ENCODE measurements at regions not wholly inside any gene's neighbourhood (a gene's known extent, or its start where the extent isn't known, plus 50 kb on each side); places are given as distances from the start of the nearest gene placed in this dataset.
A peak's percentile ranks its signal among the peaks of the same experiment; 100 is the strongest.

DNA sequence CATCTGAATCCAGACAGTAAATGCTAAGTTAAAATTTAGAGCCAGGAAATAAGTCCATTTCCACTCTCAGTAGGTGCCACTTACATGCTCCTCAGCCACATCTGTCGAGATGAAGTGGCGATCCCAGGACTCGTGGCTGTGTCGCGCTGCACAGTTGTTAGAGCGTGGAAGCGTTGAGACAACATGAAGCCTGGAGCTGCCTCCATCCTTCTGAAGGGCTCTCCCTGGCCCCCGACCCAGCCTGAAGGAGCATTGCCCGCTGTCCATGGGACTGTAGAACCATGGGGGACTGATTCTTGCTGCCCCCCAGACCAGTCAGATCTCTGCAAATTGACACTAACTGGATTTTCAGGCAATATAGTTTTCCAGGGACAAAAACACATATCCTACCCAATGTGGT is 58.9 kb downstream of the IRX1 start:
- TF ChIP-seq, protein P1, sequence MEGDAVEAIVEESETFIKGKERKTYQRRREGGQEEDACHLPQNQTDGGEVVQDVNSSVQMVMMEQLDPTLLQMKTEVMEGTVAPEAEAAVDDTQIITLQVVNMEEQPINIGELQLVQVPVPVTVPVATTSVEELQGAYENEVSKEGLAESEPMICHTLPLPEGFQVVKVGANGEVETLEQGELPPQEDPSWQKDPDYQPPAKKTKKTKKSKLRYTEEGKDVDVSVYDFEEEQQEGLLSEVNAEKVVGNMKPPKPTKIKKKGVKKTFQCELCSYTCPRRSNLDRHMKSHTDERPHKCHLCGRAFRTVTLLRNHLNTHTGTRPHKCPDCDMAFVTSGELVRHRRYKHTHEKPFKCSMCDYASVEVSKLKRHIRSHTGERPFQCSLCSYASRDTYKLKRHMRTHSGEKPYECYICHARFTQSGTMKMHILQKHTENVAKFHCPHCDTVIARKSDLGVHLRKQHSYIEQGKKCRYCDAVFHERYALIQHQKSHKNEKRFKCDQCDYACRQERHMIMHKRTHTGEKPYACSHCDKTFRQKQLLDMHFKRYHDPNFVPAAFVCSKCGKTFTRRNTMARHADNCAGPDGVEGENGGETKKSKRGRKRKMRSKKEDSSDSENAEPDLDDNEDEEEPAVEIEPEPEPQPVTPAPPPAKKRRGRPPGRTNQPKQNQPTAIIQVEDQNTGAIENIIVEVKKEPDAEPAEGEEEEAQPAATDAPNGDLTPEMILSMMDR (IDR thresholded peaks at IDR 0.05; ENCODE audit: poor library complexity, severe bottlenecking), result no peak
- H3K36me3 ChIP-seq (ENCODE audit: low read depth), result no peaks in the 10 kb centered on the region
- H3K9me3 ChIP-seq (ENCODE audit: severe bottlenecking), result no peaks in the 10 kb centered on the region
- H3K27ac ChIP-seq (ENCODE audit: poor library complexity, severe bottlenecking), result no peak overlapping the region
- no peak overlapping the region for H3K4me3 ChIP-seq (ENCODE audit: severe bottlenecking)
- no peaks in the 10 kb centered on the region for H3K4me1 ChIP-seq (ENCODE audit: insufficient read depth, poor library complexity, severe bottlenecking)
- ATAC-seq (ENCODE audit: low read depth), result no peak
- DNase-seq (ENCODE audit: low spot score), result no peak
- H3K27me3 ChIP-seq (ENCODE audit: insufficient read depth, poor library complexity, severe bottlenecking), result no peaks in the 10 kb centered on the region

DNA sequence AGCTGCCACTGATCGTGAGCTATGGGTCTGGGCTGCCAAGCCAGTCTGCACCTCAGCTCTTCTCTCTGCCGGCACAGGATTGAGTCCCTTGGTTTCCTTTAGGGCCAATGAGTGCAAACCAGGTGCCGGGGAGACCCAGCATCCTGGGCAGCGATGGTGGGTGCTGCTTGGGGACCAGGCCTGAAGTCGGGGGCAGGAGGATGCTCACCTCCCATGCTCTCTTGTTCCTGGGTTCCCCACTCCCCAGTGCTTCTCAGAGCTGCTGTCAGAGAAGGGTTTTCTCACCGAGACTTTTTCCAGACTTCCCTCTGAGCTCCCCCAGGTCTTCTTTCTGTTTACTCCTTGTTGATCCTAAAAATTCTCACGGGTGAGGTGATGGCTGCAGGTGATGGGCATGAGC is 61.2 kb downstream of the IRX1 start:
- Histone ChIP-seq H3K4me3 (ENCODE audit: severe bottlenecking) (no peak overlapping the region), H3K36me3 (ENCODE audit: low read depth) (no peaks in the 10 kb centered on the region), H3K27me3 (ENCODE audit: insufficient read depth, poor library complexity, severe bottlenecking) (no peaks in the 10 kb centered on the region), H3K9me3 (ENCODE audit: severe bottlenecking) (no peaks in the 10 kb centered on the region), H3K4me1 (ENCODE audit: insufficient read depth, poor library complexity, severe bottlenecking) (no peaks in the 10 kb centered on the region), H3K27ac (ENCODE audit: poor library complexity, severe bottlenecking) (no peak overlapping the region)
- ATAC-seq (ENCODE audit: low read depth), result no peak
- TF ChIP-seq, protein P1 (IDR thresholded peaks at IDR 0.05; ENCODE audit: poor library complexity, severe bottlenecking), result no peak
- peak; percentile 16 for DNase-seq (ENCODE audit: low spot score)

DNA sequence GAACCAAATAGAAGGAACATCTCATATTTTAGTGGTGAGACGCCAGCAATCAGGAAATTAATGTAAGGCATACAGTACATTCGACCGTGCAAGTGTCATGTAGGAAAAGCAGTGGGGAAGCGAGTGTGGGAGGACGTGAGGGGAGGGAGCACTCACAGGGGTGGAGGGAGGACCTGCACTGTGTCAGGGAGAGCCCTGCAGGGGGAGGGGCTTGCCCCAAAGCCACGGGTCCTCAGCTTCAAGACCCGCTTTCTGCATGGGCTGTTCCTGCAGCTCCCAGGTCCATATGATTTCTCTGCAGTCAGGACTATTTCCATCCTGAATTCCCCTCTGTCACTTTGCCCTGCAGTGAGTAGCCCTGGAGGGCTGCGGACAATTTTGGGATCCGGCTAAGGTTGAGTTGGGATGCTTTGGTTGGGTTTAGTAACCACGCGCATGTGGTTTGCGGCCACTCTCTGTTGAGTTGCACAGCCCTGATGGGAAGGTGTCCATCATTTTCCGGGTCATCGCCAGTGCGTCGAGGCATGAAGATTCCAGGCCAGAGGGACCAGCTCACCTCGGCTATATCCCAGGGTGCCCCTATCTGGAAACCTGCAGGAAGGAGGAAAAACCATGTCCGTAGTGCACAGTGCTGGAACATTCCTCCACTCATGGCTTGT is 61.9 kb downstream of the IRX1 start:
- Histone ChIP-seq H3K36me3 (ENCODE audit: low read depth) (no peaks in the 10 kb centered on the region), H3K4me1 (ENCODE audit: insufficient read depth, poor library complexity, severe bottlenecking) (no peaks in the 10 kb centered on the region), H3K9me3 (ENCODE audit: severe bottlenecking) (no peaks in the 10 kb centered on the region), H3K4me3 (ENCODE audit: severe bottlenecking) (no peak overlapping the region), H3K27me3 (ENCODE audit: insufficient read depth, poor library complexity, severe bottlenecking) (no peaks in the 10 kb centered on the region), H3K27ac (ENCODE audit: poor library complexity, severe bottlenecking) (no peak overlapping the region)
- TF ChIP-seq, protein P1 (IDR thresholded peaks at IDR 0.05; ENCODE audit: poor library complexity, severe bottlenecking), result no peak
- DNase-seq (ENCODE audit: low spot score) (no peak), ATAC-seq (ENCODE audit: low read depth) (no peak)

DNA sequence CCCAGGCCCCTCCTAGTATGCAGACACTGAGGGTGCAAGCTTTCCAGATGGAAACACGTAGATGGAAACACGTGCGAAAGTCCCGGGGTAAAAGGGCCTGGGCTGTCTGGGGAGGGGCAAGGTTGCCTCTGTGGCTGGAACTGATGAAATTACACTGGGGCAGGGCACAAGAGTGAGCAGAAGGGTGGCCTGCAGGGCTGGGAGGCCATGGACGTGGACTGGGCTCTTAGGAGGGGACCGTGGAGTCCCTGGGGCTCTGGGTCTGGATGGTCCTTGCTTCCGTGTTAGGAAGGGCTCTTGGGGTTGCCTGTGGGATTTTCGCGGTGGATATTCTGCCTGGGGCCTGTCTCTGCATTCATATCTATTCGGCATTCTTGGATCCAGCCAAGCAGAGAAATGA is 63.3 kb downstream of the IRX1 start:
- H3K36me3 ChIP-seq (ENCODE audit: low read depth), result no peaks in the 10 kb centered on the region
- no peaks in the 10 kb centered on the region for H3K4me1 ChIP-seq (ENCODE audit: insufficient read depth, poor library complexity, severe bottlenecking)
- DNase-seq (ENCODE audit: low spot score) (no peak), ATAC-seq (ENCODE audit: low read depth) (no peak)
- no peaks in the 10 kb centered on the region for H3K27me3 ChIP-seq (ENCODE audit: insufficient read depth, poor library complexity, severe bottlenecking)
- TF ChIP-seq, protein P1 (IDR thresholded peaks at IDR 0.05; ENCODE audit: poor library complexity, severe bottlenecking), result no peak
- no peak overlapping the region for H3K27ac ChIP-seq (ENCODE audit: poor library complexity, severe bottlenecking)
- no peaks in the 10 kb centered on the region for H3K9me3 ChIP-seq (ENCODE audit: severe bottlenecking)
- H3K4me3 ChIP-seq (ENCODE audit: severe bottlenecking), result no peak overlapping the region

DNA sequence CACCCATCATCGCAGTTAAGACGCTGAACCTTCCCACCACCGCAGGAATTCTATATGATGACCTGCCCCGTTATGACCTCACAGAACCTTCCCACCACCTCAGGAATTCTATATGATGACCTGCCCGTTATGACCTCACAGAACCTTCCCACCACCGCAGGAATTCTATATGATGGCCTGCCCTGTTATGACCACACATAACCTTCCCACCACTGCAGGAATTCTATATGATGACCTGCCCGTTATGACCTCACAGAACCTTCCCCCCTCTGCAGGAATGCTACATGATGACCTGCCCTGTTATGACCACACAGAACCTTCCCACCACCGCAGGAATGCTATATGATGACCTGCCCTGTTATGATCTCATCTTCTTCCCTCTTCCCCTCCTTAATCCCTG is 64.3 kb downstream of the IRX1 start:
- no peaks in the 10 kb centered on the region for H3K36me3 ChIP-seq (ENCODE audit: low read depth)
- ATAC-seq (ENCODE audit: low read depth), result peak; percentile 88
- no peaks in the 10 kb centered on the region for H3K9me3 ChIP-seq (ENCODE audit: severe bottlenecking)
- TF ChIP-seq, protein P1 (IDR thresholded peaks at IDR 0.05; ENCODE audit: poor library complexity, severe bottlenecking), result no peak
- H3K27ac ChIP-seq (ENCODE audit: poor library complexity, severe bottlenecking), result peak overlapping the region; percentile 19
- no peaks in the 10 kb centered on the region for H3K27me3 ChIP-seq (ENCODE audit: insufficient read depth, poor library complexity, severe bottlenecking)
- H3K4me3 ChIP-seq (ENCODE audit: severe bottlenecking), result no peak overlapping the region
- DNase-seq (ENCODE audit: low spot score), result no peak
- no peaks in the 10 kb centered on the region for H3K4me1 ChIP-seq (ENCODE audit: insufficient read depth, poor library complexity, severe bottlenecking)
